ENCODE measurements at regions not wholly inside any gene's neighbourhood (a gene's known extent, or its start where the extent isn't known, plus 50 kb on each side); places are given as distances from the start of the nearest gene placed in this dataset.

DNA sequence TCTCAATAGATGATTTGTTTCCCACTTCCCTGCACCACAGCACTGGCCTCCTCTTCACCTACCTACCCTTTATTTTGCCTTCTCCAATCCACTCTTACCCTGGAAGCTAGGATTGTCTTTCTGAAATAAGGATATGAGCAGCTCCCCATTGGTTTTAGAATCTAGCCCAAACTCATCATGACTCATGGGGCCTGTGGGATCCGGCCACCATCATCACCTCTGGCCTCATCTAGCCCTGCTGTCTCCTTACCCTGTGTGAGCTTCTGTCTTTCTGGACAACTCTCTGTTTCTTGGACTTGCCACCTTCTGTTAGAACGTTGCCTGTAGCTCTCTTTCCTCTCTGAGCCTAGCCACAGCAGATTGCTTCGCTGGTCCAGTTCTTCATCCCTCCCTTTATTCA is 277.1 kb downstream of the PAX1 start:
- TF ChIP-seq, protein P1, sequence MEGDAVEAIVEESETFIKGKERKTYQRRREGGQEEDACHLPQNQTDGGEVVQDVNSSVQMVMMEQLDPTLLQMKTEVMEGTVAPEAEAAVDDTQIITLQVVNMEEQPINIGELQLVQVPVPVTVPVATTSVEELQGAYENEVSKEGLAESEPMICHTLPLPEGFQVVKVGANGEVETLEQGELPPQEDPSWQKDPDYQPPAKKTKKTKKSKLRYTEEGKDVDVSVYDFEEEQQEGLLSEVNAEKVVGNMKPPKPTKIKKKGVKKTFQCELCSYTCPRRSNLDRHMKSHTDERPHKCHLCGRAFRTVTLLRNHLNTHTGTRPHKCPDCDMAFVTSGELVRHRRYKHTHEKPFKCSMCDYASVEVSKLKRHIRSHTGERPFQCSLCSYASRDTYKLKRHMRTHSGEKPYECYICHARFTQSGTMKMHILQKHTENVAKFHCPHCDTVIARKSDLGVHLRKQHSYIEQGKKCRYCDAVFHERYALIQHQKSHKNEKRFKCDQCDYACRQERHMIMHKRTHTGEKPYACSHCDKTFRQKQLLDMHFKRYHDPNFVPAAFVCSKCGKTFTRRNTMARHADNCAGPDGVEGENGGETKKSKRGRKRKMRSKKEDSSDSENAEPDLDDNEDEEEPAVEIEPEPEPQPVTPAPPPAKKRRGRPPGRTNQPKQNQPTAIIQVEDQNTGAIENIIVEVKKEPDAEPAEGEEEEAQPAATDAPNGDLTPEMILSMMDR (IDR thresholded peaks at IDR 0.05; ENCODE audit: control extremely low read depth, extremely low read depth) = no peak
- Histone ChIP-seq H3K9me3 (ENCODE audit: control insufficient read depth in 4 of 4, insufficient read depth in 3 of 4, low read length in 3 of 4) (peaks cover 0 to 2% (median 0%) of the 10 kb centered on the region in 4 donors), H3K36me3 (ENCODE audit: control insufficient read depth in 4 of 4, insufficient read depth in 4 of 4, low read length in 4 of 4) (no peaks in the 10 kb centered on the region), H3K4me1 (ENCODE audit: control insufficient read depth in 5 of 5, insufficient read depth in 5 of 5, low read length in 5 of 5) (no peaks in the 10 kb centered on the region), H3K9ac (ENCODE audit: insufficient read depth in 1 of 2, low read length in 2 of 2) (no peak overlapping the region), H3K27ac (ENCODE audit: low read depth in 1 of 2, low read length in 1 of 2) (no peak overlapping the region), H3K4me3 (no peak overlapping the region), H3K27me3 (ENCODE audit: control insufficient read depth in 3 of 3, insufficient read depth in 3 of 3, low read length in 2 of 3) (no peaks in the 10 kb centered on the region)
- no peak for DNase-seq
- ATAC-seq (ENCODE audit: insufficient read depth, low FRiP score) = no peak
- WGBS, 2 donors = 72 to 89% methylated on average over 3 of the region's 3 CpGs

DNA sequence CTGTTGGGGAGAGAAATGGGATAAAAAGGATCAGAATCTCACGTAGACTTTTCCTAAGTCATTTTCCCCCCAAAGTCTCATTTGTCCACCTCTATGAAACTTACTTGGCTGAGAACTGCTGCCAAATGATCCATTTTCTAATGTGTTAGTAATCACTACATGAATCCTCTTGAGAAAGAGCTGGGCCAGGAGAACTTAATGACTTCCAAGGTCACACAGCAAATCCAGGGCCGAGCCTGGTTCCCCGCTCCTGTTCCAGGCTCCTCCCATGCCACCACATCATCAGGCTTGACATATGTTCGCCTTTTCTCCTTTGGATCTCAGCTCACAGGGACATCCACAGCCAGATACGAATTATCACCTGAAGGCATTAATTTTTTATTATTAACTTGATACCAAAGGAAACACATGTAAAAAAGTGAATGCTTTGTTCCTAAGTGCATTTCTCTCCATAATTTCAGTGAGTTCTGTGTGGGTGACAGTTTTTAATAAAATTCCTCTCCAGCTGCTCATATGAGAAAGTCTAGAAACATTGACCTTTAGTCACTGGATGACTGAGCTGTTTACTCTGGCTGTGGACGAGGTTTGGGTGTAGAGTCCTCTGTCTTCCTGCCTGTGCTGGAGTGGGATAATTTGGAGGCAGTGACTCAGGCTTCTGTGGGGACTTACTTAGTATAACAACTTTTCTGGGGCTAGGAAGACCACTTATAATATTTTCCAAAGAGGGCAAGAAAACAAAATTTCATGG is 276.3 kb downstream of the PAX1 start:
- TF ChIP-seq, protein P1 (IDR thresholded peaks at IDR 0.05; ENCODE audit: control extremely low read depth, extremely low read depth) = no peak
- peaks cover 0 to 2% (median 0%) of the 10 kb centered on the region in 4 donors for H3K9me3 ChIP-seq (ENCODE audit: control insufficient read depth in 4 of 4, insufficient read depth in 3 of 4, low read length in 3 of 4)
- no peak for ATAC-seq (ENCODE audit: insufficient read depth, low FRiP score)
- no peak overlapping the region for H3K4me3 ChIP-seq
- no peak overlapping the region for H3K9ac ChIP-seq (ENCODE audit: insufficient read depth in 1 of 2, low read length in 2 of 2)
- DNase-seq = no peak
- no peaks in the 10 kb centered on the region for H3K4me1 ChIP-seq (ENCODE audit: control insufficient read depth in 5 of 5, insufficient read depth in 5 of 5, low read length in 5 of 5)
- 68 to 78% methylated on average over 6 of the region's 6 CpGs for WGBS, 2 donors
- H3K27ac ChIP-seq (ENCODE audit: low read depth in 1 of 2, low read length in 1 of 2) = no peak overlapping the region
- H3K36me3 ChIP-seq (ENCODE audit: control insufficient read depth in 4 of 4, insufficient read depth in 4 of 4, low read length in 4 of 4) = no peaks in the 10 kb centered on the region
- no peaks in the 10 kb centered on the region for H3K27me3 ChIP-seq (ENCODE audit: control insufficient read depth in 3 of 3, insufficient read depth in 3 of 3, low read length in 2 of 3)

DNA sequence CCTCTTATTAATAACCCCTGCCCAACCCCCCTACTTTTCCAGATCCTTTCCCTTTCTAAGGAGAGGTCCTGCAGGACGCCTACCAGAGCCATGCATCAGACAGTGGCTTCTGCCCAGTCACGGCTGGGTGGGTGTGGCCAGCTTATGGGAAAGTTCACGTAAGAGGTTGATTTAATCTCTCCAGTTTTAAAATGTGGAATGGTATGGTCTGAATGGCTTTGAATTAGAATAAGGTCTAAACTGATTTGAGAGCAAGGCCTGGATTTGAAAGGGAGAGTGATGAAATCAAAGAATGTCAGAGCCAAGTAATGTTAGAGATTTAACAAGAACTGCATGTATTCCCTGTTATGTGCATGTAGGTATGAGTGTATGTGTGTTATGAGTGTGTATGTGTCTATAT is 275.7 kb downstream of the PAX1 start:
- Histone ChIP-seq H3K9ac (ENCODE audit: insufficient read depth in 1 of 2, low read length in 2 of 2) (no peak overlapping the region), H3K36me3 (ENCODE audit: control insufficient read depth in 4 of 4, insufficient read depth in 4 of 4, low read length in 4 of 4) (no peaks in the 10 kb centered on the region), H3K9me3 (ENCODE audit: control insufficient read depth in 4 of 4, insufficient read depth in 3 of 4, low read length in 3 of 4) (peaks cover 0 to 2% (median 0%) of the 10 kb centered on the region in 4 donors), H3K27me3 (ENCODE audit: control insufficient read depth in 3 of 3, insufficient read depth in 3 of 3, low read length in 2 of 3) (no peaks in the 10 kb centered on the region), H3K4me1 (ENCODE audit: control insufficient read depth in 5 of 5, insufficient read depth in 5 of 5, low read length in 5 of 5) (no peaks in the 10 kb centered on the region), H3K27ac (ENCODE audit: low read depth in 1 of 2, low read length in 1 of 2) (no peak overlapping the region), H3K4me3 (no peak overlapping the region)
- no peak for ATAC-seq (ENCODE audit: insufficient read depth, low FRiP score)
- TF ChIP-seq, protein P1 (IDR thresholded peaks at IDR 0.05; ENCODE audit: control extremely low read depth, extremely low read depth) = no peak
- no peak for DNase-seq
- 76 to 88% methylated on average over 3 of the region's 3 CpGs for WGBS, 2 donors

DNA sequence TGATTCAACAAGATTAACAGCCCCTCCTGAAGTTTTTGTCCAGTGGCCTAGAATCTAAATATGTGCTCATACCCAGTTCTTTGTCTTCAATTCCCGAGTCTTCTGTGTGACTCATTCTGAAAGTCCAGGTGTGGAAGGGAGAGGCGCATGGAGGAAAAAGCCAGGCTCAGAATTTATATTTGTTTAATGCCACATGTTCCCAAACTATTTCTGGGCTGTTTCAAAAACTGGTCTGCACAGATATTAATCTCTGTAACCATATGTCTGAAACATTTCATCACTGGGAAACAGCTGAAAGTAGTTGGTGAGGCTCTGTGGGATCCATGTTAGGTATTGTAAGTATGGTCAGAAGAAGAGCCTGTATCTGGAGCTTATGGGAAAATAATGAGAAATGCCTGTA is 266.0 kb downstream of the PAX1 start:
- Histone ChIP-seq H3K27me3 (ENCODE audit: control insufficient read depth in 3 of 3, insufficient read depth in 3 of 3, low read length in 2 of 3) (no peaks in the 10 kb centered on the region), H3K4me3 (no peak overlapping the region), H3K9ac (ENCODE audit: insufficient read depth in 1 of 2, low read length in 2 of 2) (no peak overlapping the region), H3K4me1 (ENCODE audit: control insufficient read depth in 5 of 5, insufficient read depth in 5 of 5, low read length in 5 of 5) (no peaks in the 10 kb centered on the region), H3K27ac (ENCODE audit: low read depth in 1 of 2, low read length in 1 of 2) (no peak overlapping the region), H3K36me3 (ENCODE audit: control insufficient read depth in 4 of 4, insufficient read depth in 4 of 4, low read length in 4 of 4) (no peaks in the 10 kb centered on the region), H3K9me3 (ENCODE audit: control insufficient read depth in 4 of 4, insufficient read depth in 3 of 4, low read length in 3 of 4) (no peaks in the 10 kb centered on the region)
- ATAC-seq (ENCODE audit: insufficient read depth, low FRiP score) = no peak
- 82 to 86% methylated on average over 2 of the region's 2 CpGs for WGBS, 2 donors
- TF ChIP-seq, protein P1 (IDR thresholded peaks at IDR 0.05; ENCODE audit: control extremely low read depth, extremely low read depth) = no peak
- DNase-seq = no peak
